ENCODE measurements at regions not wholly inside any gene's neighbourhood (a gene's known extent, or its start where the extent isn't known, plus 50 kb on each side); places are given as distances from the start of the nearest gene placed in this dataset.

DNA sequence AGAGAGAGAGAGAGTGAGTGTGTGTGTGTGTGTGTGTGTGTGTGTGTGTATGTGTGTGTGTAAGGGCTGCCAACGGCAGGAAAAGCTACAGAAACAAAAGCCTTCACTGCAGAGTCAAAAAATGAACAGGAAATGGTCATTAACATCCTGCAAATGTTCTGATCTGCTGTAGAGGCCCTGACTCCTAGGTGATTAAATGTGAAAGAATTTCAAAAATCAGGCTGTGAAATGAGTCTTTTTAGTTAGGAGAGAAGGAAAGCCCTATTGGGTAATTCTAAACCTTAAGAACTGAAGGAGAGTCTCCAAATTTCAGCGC, 166.5 kb upstream of the MYLIP start:
- TF ChIP-seq, protein P1, sequence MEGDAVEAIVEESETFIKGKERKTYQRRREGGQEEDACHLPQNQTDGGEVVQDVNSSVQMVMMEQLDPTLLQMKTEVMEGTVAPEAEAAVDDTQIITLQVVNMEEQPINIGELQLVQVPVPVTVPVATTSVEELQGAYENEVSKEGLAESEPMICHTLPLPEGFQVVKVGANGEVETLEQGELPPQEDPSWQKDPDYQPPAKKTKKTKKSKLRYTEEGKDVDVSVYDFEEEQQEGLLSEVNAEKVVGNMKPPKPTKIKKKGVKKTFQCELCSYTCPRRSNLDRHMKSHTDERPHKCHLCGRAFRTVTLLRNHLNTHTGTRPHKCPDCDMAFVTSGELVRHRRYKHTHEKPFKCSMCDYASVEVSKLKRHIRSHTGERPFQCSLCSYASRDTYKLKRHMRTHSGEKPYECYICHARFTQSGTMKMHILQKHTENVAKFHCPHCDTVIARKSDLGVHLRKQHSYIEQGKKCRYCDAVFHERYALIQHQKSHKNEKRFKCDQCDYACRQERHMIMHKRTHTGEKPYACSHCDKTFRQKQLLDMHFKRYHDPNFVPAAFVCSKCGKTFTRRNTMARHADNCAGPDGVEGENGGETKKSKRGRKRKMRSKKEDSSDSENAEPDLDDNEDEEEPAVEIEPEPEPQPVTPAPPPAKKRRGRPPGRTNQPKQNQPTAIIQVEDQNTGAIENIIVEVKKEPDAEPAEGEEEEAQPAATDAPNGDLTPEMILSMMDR (conservative IDR thresholded peaks at IDR 0.05), result no peak
- no peak overlapping the region for H3K27ac ChIP-seq

DNA sequence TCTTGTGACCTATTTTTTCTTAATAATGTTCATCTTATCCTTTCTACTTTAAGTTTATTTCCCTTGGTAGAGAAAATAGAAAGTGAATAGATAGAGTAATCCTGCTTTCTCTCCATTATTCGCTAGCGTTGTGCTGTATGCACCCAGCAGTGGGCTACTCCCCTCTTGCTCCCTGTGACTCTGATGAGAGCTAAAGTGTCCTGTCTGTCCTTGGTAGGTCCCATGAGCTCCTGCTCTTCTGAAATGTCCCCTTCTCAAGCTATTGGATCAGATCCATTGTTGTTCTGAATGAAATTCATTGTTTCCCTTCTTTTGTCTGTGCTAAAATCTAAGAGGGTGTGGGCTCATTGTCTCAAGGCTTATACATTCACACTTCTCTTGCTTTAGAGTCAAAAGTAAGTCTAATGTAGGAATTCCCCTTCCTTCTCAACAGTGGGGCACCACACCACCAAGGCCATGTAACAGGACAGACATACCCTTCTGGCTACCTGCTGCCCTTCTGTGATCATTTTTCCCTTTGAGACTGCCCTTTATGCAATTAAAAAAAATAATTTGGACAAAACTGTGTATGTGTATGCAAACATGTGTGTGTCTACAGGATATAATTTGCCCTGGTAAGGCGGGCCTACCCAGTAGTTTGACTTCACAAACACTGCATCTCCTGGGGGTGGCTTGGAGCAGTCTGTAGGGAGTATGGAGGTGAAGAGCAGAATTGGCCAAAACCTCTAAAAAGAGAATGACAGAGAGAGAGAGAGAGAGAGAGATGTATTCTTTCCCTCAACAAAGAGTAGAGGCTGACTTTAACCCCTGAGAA, 167.0 kb upstream of the MYLIP start:
- H3K27ac ChIP-seq, result no peak overlapping the region

DNA sequence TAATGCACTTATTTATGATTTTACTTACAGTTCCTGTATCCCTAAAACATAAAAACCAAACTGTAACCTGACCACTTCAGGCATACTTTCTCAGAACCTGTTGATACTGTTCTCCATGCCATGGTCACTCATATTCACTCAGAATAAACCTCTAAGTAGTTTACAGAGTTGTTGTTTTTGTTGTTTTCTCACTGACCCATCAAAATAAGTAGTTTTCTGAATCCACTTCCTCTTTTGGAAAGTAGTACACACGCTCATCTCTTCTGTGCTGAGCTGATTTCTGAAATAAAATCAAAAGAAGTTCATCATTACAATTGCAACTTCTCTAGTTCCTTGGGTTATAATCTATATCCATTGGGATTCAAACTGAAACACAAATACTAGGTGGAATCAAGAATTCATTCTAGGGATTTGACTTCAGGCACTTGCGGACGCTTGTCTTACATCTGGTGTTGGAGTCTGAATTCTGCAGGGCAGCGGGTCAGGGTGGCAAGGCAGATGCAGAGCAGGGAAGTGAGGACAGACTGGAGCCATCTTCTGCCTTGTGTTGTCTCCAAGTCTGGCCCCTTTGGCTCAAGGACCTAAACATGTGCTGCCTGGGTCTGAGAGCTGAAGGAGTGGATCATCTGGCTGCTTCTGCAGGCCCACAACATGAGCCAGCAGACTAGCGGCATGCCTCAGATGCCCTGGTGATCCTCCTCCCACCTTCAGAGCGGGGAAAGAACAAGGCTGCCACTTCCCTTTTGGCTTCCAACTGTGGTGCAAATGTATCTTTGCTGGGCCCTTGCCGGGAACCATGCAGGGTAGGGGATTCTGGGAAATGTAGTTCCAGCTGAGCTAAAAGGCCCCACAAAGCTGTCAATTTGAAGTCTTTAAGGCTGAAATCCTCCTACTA, 167.9 kb upstream of the MYLIP start:
- TF ChIP-seq, protein P1 (conservative IDR thresholded peaks at IDR 0.05), result no peak
- no peak overlapping the region for H3K27ac ChIP-seq

More for the DNA sequence above, 167.0 kb upstream of the MYLIP start:
- TF ChIP-seq, protein P1 (conservative IDR thresholded peaks at IDR 0.05), result no peak

DNA sequence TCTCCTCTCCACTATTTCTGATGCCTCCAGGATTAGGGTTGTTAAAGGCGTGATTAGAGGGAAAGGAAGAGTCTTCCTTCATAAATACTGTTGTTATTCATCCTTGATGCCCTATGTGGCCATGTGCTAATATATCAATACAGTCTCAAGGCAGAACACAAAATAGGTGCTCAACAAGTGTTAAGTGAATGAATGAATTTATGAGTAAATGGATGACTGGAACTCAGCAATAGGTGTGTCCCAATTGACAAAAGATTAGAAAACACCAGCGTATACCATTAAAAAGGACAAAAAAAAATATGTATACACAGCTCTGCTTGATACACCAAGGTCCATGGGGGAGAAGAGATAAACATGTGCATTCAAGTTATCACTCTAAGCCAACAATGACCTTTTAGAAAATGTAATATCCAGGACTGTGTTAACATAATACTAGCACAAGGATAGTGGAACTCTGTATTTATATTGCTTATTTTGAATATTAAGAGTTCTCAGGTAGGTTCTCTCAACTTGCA, 171.2 kb upstream of the MYLIP start:
- TF ChIP-seq, protein P1 (conservative IDR thresholded peaks at IDR 0.05), result no peak
- no peak overlapping the region for H3K27ac ChIP-seq

DNA sequence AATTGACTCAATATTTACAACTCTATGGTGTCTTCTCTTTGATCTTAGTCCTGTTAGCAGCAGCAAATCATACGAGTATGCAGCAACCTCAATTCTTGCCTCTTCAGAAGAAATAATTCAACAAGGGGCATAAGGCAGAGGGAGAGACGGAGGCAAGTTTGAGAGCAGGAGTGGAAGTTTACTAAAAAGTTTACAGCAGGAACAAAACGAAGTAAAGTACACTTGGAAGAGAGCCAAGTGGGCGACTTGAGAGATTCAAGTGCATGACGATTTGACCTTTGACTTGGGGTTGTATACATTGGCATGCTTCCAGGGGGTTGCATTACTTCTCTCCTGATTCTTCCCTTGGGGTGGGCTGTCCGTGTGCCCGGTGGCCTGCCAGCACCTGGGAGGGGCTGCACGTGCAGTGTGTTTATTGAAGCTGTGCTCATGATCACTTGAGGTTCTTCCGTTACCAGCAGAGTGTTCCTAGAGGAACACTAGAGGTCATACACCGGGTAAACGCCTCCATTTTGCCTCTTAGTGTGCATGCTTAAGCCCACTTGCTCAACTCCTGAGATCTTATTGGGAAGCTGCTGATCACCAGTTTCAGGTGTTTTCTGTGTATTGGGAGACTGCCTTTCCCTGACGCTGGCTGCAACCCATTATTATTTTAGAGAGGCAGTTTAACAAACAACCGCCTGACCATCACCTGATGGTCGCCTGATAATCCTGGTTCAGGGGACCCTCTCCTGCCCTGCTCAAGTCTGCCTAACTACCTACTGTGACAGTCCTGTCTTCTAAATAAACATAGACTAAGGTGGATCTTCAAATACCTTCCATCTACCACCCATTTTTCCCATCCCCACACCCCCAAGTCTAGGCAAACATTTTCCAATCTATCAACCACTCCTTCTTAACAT, 172.4 kb upstream of the MYLIP start:
- TF ChIP-seq, protein P1 (conservative IDR thresholded peaks at IDR 0.05), result no peak
- H3K27ac ChIP-seq, result no peak overlapping the region

DNA sequence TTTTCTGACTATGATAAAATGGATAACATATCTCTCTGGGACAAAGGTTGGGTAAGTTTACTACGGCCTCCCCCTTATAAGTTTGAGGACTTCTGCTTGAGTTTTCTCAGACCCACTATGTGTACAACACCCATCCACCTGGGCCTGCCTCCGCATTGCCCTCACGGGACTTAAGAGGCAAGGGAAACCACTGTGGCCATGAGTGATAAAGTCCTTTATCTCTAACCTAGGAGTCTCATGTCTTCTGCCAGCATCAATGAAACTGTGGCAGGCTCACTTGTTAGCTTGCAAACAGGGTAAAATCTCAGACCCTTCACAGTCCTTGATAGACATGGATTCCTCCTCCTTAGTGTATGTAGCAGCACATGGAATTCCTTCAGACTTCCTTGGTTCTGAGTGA, 173.4 kb upstream of the MYLIP start:
- no peak overlapping the region for H3K27ac ChIP-seq
- TF ChIP-seq, protein P1 (conservative IDR thresholded peaks at IDR 0.05), result no peak
